ENCODE measurements at regions not wholly inside any gene's neighbourhood (a gene's known extent, or its start where the extent isn't known, plus 50 kb on each side); places are given as distances from the start of the nearest gene placed in this dataset.

DNA sequence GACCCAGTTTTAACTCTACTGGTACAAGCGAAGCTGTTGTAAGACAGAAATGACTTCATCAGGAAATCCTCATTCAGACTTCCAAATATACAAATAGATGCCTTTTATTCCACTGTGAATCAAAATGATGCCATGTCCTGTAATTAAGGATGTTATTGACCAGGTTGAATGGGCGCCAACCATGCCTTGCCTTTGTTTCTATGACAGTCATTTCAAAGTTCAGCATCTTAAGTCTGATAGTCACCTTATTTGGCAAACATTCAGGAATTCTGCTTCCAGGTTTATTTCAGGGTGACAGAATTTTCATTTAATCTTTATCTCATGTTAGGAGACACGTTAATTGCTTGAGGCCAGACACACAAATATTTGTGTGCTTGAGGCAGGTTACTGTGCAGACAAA is 592.8 kb upstream of the JAG1 start:
- TF ChIP-seq, protein P1, sequence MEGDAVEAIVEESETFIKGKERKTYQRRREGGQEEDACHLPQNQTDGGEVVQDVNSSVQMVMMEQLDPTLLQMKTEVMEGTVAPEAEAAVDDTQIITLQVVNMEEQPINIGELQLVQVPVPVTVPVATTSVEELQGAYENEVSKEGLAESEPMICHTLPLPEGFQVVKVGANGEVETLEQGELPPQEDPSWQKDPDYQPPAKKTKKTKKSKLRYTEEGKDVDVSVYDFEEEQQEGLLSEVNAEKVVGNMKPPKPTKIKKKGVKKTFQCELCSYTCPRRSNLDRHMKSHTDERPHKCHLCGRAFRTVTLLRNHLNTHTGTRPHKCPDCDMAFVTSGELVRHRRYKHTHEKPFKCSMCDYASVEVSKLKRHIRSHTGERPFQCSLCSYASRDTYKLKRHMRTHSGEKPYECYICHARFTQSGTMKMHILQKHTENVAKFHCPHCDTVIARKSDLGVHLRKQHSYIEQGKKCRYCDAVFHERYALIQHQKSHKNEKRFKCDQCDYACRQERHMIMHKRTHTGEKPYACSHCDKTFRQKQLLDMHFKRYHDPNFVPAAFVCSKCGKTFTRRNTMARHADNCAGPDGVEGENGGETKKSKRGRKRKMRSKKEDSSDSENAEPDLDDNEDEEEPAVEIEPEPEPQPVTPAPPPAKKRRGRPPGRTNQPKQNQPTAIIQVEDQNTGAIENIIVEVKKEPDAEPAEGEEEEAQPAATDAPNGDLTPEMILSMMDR (conservative IDR thresholded peaks at IDR 0.05; ENCODE audit: low read length), result no peak
- no peak for TF ChIP-seq EZH2phosphoT487 (IDR thresholded peaks at IDR 0.05; ENCODE audit: borderline replicate concordance)
